IPS-18c (cell line): ENCODE measurements at regions not wholly inside any gene's neighbourhood (a gene's known extent, or its start where the extent isn't known, plus 50 kb on each side); places are given as distances from the start of the nearest gene placed in this dataset.

Source experiments
- H3K4me3 ChIP-seq: 2 replicates; pipeline ENCODE4 v1.7.0; 2013; ENCODE audit warnings: low read depth, mild to moderate bottlenecking, low read length, moderate library complexity; ENCODE audit not compliant: insufficient read depth
- H3K9me3 ChIP-seq: one replicate; pipeline ENCODE4 v1.6.1; 2013; ENCODE audit warnings: mild to moderate bottlenecking, low read length, moderate library complexity; ENCODE audit not compliant: control insufficient read depth, insufficient read depth

DNA sequence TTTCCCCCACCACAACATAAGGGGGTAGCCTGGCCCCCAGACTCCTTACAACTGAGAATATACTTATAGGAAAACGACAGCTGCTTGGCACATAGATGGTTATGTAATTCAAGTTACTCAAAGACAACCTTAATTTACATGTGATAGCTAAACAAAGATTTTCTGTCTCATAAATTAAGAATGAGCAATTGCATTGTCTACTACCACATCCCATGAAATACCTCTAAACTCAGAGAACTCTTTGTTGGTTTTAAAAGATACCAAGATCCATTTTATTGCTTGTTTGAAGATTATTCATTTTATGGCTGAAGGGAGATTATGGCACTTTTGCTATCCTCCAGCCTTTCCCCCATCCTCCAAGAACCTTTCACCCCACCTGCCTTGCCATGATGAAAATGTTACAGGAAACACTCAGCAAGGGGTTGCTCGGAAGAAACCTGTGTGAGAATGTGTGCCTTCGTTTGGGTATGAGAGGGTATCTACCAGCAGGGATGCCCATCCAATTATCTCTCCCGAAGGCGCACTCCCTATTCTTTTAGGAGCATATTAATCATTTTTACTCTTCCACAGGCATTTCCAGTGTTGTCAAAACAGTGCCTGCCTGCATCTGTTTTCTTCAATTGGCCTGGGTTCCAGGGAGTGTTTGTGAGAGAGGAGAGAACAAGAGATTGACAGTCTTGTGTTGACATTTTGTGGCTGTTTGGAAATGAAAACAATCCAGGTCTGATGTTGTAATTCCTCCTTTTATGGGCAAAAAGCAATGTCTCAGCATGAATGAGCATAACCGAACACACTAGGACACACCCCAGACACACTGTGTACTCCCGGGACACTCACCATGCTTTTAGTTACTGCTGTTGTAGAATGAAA lies 208.0 kb upstream of the ANKRD55 start:
- Histone ChIP-seq H3K9me3 (no peaks in the 10 kb centered on the region), H3K4me3 (no peak overlapping the region)

DNA sequence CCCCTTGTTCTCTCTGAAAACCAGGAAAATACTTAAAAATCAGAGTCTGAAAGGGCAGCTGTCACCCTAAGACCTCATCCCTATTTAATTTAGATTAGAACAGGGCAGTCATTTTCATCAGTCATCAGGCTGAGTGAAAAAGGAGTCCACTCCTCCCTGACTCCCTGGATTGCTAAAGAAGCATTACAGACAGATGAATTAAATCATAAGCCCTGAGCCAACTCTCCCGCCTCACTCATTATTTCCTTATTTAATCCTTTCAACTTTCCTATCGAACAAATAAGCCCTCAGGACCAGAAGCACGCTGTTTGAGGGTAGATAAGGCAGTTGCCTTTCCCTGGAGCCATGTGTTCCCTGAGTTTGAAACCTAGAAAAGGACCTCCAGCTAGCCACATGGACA lies 201.9 kb upstream of the ANKRD55 start:
- no peak overlapping the region for H3K4me3 ChIP-seq
- H3K9me3 ChIP-seq: no peaks in the 10 kb centered on the region

DNA sequence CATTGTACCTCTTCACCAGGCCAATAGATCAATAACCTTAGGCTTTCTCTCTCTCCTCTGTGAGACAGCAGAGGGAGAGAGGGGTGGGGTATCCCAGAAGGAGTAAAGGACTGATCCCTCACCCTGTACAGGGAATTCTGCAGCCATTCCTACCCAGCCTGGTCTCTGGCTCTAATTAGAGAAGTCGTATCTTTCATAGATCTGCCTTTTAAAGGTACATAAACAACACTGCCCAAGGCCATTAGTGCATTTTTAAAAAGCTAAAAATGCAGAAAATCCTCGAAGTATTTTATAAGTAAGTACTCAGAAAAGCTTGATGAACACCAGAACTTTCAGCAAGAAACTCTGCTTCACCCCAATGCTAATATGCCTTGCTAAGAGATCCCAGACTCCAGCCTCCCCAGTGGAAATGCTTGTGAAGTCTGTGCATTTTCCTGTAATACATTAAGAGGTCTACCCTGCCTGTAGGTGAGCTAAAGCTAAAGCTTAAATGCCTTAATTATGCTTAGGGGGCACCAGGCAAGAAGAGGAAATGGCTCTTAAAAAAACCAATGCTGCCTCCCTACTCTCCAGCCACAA lies 200.0 kb upstream of the ANKRD55 start:
- H3K9me3 ChIP-seq: no peaks in the 10 kb centered on the region
- H3K4me3 ChIP-seq: no peak overlapping the region

DNA sequence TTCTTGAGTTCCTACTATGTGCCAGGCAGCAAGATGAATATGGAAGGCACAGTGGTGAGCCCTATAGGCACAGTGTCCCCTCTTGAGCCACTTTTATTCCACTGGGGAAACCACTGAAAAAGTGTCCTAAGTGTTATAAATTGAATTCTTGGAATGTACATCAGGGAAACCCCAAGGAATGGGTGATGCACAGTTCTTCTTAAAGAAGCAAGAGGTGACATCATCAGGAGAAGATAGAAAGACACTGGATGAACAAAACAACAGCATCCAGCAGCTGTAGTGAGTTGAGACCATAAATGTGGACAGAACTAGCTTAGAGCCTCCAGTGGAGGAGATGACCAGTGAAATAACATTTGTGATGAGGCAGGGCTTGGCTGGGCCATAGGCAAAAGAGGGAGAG lies 199.2 kb upstream of the ANKRD55 start:
- Histone ChIP-seq H3K4me3 (no peak overlapping the region), H3K9me3 (peaks cover under 1% of the 10 kb centered on the region)

DNA sequence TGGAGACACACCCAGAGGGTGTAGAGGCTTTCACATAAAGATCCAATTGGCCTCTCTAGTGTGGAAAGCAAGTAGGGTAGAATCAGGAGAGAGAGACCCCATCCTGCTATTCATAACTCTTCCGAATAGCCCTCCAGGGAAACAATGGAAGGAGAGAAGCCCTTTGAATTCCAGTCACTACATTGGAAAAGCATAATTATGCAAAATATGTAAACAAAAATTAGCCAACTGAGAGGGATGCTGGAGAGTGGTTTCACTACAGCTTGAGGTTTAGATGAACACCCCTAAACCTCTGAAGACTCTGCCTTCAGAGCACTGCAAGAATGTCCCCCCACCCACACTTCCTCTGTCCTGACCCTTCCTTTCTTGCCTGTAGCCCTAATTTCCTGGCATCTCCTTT lies 197.3 kb upstream of the ANKRD55 start:
- H3K9me3 ChIP-seq: peaks cover 2% of the 10 kb centered on the region

DNA sequence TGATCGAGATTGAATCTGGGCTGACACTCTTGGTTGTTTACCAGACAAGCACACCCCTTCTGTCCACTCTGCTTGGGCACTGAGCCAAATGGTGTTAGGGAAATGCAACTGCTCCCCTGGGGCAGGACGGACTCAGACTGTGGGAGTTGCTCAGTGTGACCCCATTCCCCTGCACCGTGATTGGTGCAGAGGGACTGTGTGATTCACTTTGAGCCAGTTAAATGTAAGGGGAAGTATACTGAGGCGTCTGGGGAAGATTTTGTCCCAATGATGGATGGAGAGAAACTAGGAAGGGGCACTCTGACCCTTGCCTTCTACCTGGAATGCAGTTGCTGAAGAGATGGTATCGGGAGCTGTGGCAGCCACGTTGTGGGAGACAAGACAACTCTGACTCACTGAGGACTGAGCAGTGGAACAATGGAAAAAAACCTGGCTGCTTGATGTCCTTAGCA lies 196.0 kb upstream of the ANKRD55 start:
- peaks cover 2% of the 10 kb centered on the region for H3K9me3 ChIP-seq
- H3K4me3 ChIP-seq: no peak overlapping the region

More for the DNA sequence above, 197.3 kb upstream of the ANKRD55 start:
- H3K4me3 ChIP-seq: no peak overlapping the region

DNA sequence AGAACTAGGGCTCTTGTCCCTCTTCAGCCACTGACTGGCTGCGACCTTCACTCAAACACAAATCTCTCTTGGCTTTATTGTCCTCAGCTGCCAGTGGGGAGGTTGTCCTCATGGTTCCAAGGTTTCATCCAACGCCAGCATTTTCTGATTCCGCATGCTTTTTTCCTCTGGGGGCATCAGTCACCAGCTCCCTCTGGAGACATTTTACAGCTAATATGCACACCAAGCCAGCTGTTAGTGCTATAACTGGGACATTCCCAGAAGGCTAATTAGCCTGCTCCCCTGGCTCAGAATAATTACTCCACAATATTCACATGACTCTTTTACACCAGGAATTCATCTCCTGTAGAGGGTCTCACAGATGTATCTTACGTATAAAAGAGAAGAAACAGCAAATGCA lies 193.6 kb upstream of the ANKRD55 start:
- H3K4me3 ChIP-seq: no peak overlapping the region
- peaks cover 2% of the 10 kb centered on the region for H3K9me3 ChIP-seq

DNA sequence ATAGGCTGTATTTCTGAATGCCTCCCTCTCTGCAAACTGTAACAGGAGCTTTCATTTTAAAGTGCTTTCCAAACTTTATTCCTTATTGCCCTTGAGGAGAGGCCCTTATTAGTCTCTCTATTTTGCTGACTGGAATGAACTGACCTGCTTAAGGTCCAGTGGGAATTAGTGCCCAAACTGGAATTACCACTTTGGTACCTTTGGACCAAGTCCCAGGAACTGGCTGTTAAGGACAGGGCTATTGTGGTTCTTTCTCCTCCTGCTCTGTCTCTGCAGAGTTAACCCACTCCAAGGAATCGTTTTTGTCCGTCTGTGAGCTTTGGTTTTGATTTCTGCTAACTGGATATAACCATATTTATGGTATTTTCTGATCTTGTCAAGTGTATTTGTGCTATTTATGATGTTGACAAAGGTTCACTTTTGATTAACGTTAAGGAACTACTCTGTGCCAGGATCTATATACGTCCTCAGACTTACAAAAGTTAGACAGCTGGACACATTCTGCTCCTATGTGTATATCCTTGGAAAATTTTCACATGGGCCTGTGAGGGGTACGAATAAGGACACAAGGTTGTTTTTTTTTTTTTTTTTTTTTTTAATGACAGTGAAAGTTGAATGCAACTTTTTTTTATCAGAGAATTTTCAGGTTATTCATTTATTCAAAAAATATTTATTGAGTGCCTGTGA lies 189.1 kb upstream of the ANKRD55 start:
- Histone ChIP-seq H3K4me3 (no peak overlapping the region), H3K9me3 (peaks cover under 1% of the 10 kb centered on the region)

DNA sequence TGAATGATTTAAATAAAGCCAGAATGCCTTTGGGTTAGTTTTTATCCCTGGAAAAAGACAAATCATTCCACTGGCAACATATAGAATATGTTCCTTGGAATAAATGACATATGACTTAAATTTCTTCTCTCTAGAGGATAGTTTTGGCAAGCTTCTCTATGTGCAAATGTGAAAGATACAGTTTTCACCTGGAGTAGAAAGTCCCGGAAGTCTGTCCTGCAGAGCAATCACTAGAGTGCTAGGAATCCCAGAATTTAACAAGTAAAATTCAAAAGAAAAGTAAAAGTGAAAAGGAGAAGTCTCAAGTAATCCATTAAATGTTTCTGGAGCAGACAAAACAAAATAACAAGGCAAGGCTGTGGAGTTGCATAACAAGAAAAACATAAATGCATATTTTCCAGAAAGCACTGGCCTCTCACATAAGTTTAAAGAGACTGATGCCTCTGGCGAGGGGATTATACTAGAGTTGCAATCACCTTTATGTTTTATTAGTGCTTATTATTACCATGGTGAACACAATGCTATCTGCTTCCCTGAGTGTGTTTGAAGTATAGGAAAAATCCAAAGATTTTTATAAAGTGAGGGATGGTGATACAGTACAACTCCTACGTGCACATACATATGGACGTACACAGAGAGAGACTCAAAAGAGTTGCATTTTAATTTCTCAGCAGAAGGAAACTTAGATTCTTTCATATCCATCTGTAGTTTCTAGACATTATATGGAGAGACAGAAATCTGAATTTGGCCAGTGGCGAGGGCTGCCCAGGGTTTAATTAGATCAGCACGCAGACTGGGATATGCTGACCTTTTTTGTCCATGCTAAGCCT lies 188.3 kb upstream of the ANKRD55 start:
- H3K4me3 ChIP-seq: no peak overlapping the region
- H3K9me3 ChIP-seq: no peaks in the 10 kb centered on the region

DNA sequence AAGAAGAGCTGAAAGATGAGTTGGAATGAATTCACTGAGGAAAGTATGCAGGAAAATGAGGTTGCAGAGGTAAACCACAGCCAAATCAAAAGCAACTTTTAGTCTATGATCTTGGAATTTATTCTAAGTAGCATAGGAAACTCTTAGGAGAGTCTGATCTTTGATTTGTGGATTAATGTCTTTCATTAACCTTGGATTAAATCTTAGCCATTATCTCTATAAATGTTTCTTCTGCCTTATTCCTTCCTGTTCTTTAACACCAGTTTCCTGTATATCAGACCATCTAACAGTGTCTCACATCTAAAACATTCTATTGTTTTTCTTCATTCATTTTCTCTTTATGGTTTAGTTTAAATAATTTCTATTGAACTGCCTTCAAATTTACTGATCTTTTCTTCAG lies 187.2 kb upstream of the ANKRD55 start:
- Histone ChIP-seq H3K9me3 (no peaks in the 10 kb centered on the region), H3K4me3 (no peak overlapping the region)

DNA sequence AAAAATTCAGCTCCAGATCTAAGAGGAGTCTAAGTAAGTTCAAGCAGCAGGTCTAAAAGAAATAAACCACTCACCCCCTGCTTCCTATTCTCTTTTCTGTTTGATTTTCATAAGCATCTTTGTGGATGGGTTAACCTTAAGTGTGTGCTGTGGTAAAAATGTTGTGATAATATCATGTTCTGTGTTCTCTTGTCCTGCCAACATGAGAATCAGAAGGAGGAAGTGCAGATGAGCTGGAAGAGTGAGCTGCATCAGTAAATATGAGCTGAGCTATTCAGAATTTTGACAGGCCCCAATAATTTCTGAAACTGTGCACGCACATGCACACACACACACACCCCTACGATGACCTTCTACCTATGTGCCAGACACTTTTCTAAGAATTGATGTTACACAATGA lies 186.5 kb upstream of the ANKRD55 start:
- Histone ChIP-seq H3K4me3 (no peak overlapping the region), H3K9me3 (no peaks in the 10 kb centered on the region)

DNA sequence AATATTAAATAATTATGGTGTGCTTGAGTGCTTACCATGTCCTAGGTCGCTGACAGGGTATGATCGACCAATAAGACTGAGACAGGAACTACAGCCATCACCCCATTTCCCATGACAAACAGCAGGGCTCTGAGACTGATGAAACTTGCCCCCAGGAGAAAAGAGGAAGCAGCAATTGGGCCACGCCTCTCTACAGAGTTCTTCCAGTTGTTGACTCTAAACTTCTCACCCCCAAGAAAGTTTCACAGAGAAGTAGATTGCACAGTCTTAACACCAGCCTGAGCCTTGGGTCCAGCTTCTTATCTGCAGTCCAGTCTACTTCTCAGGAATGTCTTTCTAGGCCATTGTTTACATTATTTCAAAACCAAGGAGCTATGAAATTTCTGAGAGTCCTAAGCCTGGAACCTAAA lies 182.2 kb upstream of the ANKRD55 start:
- H3K4me3 ChIP-seq: no peak overlapping the region
- no peaks in the 10 kb centered on the region for H3K9me3 ChIP-seq

DNA sequence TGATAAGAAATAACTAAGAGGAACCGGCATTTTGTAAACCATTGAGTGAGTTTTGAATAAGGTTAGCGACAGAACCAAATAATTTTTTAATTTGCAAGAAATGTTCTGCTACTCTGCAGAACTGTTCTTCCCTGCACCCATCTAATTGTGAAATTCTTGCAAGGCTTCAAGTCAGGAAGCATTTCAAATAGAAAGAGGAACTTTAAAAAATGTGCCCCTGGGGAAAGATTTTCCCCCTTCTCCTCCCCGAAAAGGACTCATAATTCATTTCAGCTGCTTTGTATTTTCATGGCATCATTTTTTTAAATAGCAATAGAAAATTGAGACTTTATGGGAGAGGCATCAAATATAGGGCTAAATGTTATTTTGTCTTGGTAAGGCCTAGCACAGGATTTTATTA lies 180.9 kb upstream of the ANKRD55 start:
- Histone ChIP-seq H3K4me3 (no peak overlapping the region), H3K9me3 (no peaks in the 10 kb centered on the region)

DNA sequence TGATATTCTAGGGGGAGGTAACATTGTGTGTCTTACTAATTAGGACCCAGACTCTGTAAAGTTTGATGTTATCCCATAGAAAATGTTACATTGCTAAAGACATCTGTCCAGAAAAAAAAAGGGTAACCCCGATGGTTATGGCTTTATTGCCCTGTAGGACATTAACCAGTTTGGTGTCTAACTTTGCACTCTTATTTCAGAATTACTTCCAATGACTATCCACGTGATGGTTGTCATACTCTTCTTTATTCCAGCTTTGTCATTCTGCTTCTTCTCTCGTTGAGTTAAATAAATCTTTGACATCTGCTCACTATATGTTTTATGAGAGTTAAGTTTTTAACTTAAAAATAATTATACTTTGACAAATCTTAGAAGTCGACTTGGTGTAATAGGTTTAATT lies 180.4 kb upstream of the ANKRD55 start:
- Histone ChIP-seq H3K9me3 (no peaks in the 10 kb centered on the region), H3K4me3 (no peak overlapping the region)

DNA sequence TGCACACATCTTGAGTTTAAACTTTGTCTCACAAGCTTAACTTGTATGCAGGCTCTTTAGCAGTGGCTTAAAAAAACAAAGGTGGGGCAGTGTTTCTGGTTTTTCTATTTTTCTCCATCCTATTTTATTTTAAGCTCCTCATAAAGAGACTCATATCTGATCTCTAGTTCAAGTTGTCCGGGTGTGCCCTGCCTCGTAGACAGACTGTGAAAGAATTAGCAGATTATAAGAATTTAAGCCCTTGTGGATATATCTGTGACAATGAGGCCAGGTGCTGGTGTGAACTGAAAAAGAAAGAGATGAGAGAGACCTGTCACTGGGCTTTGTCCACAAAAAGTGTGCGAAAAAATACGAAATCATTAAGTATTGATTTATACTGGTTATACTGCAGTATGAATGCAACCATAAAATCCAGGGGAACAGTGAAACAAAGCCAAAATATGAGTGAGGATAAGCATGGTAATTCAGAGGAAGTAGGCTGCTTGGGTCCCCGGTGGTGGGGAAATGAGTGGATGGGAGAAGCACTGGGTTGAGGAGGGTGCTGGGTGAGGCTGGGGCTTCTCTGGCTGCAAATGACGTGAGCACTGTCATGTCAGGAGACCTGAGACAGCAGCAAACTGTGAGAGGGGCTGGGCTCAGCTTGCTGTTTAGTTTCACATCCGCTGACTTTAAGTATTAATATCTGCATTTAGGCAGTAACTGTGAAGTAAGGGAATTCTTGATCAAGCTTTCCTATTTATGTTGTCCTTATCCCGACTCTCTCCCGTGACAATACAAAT lies 179.7 kb upstream of the ANKRD55 start:
- Histone ChIP-seq H3K9me3 (no peaks in the 10 kb centered on the region), H3K4me3 (no peak overlapping the region)

DNA sequence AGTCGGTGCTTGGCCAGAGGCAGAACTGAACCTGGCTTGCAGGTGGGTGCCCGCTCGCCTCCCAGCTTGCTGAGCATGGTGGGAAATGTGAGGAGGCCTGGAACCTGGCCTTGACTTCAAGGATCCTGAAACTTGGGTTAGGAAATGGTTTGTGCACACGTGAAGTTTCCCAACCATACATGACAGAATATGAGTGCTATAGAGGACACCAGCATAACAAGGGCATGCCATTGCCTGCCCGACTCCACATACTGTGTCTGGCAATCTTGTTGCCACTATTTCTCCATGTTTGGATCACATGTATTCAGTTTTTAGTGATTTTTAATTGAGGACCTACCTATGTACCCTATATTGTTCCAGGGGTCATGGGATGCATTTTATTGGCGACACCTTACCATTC lies 177.6 kb upstream of the ANKRD55 start:
- no peaks in the 10 kb centered on the region for H3K9me3 ChIP-seq
- no peak overlapping the region for H3K4me3 ChIP-seq
